ENCODE measurements at regions not wholly inside any gene's neighbourhood (a gene's known extent, or its start where the extent isn't known, plus 50 kb on each side); places are given as distances from the start of the nearest gene placed in this dataset.

DNA sequence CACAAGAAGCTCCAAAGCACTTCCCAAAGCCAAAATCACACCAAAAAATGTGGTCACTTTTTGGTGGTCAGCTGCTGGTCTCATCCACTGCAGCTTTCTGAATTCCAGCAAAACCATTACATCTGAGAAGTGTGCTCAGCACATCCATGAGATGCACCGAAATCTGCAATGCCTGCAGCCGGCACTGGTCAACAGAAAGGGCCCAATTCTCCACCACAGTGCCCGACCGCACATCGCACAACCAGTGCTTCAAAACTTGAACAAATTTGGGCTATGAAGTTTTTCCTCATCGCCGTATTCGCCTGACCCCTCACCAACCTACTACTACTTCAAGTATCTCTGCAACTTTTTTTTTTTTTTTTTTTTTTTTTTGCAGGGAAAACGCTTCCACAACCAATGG lies 89.9 kb upstream of the LUZP2 start:
- peaks cover 4% of the 10 kb centered on the region for H3K9me3 Mint-ChIP-seq (ENCODE audit: low read depth)
- no peak for DNase-seq (ENCODE audit: low spot score, unreplicated experiment)
- H3K27me3 Mint-ChIP-seq: no peaks in the 10 kb centered on the region
- H3K27ac Mint-ChIP-seq: no peak overlapping the region
- no peaks in the 10 kb centered on the region for H3K36me3 Mint-ChIP-seq (ENCODE audit: insufficient read depth)
- H3K4me1 Mint-ChIP-seq (ENCODE audit: low read depth): peaks cover 11% of the 10 kb centered on the region
- H3K4me3 Mint-ChIP-seq (ENCODE audit: low read depth): no peak overlapping the region
- no peak for TF ChIP-seq CTCF (IDR thresholded peaks at IDR 0.05; ENCODE audit: unreplicated experiment)

GRCh38 chr11:24407733-24408132 lies 89.1 kb upstream of the LUZP2 start:
- H3K27ac Mint-ChIP-seq: no peak overlapping the region
- H3K4me1 Mint-ChIP-seq (ENCODE audit: low read depth): peaks cover 11% of the 10 kb centered on the region
- H3K27me3 Mint-ChIP-seq: no peaks in the 10 kb centered on the region
- no peaks in the 10 kb centered on the region for H3K36me3 Mint-ChIP-seq (ENCODE audit: insufficient read depth)
- no peak for DNase-seq (ENCODE audit: low spot score, unreplicated experiment)
- H3K4me3 Mint-ChIP-seq (ENCODE audit: low read depth): no peak overlapping the region
- peaks cover 4% of the 10 kb centered on the region for H3K9me3 Mint-ChIP-seq (ENCODE audit: low read depth)
- no peak for TF ChIP-seq CTCF (IDR thresholded peaks at IDR 0.05; ENCODE audit: unreplicated experiment)

DNA sequence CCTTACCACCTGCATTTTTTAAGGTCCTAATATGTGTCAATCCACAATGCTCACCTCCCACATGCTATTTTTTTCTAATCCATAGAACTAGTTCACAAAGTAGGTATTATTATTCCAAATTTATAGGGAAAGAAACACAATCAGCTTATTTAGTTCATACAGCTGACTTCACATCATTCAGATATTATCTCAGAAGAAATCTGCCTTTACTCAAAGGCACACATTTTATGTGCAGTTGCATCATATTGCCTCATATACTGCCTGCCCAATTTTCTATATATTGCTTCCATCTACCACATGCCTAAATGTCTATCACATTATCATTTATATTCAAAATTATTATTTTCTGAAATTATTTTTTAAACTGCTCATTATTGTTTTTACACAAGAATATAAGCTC lies 88.7 kb upstream of the LUZP2 start:
- no peak for TF ChIP-seq CTCF (IDR thresholded peaks at IDR 0.05; ENCODE audit: unreplicated experiment)
- Mint-ChIP-seq H3K27ac (no peak overlapping the region), H3K4me3 (ENCODE audit: low read depth) (no peak overlapping the region), H3K9me3 (ENCODE audit: low read depth) (peaks cover 4% of the 10 kb centered on the region), H3K27me3 (no peaks in the 10 kb centered on the region), H3K4me1 (ENCODE audit: low read depth) (peaks cover 9% of the 10 kb centered on the region), H3K36me3 (ENCODE audit: insufficient read depth) (no peaks in the 10 kb centered on the region)
- no peak for DNase-seq (ENCODE audit: low spot score, unreplicated experiment)

GRCh38 chr11:24411791-24412190 lies 85.1 kb upstream of the LUZP2 start:
- TF ChIP-seq CTCF (IDR thresholded peaks at IDR 0.05; ENCODE audit: unreplicated experiment): no peak
- Mint-ChIP-seq H3K4me3 (ENCODE audit: low read depth) (no peak overlapping the region), H3K9me3 (ENCODE audit: low read depth) (peaks cover 3% of the 10 kb centered on the region), H3K36me3 (ENCODE audit: insufficient read depth) (peaks cover 2% of the 10 kb centered on the region), H3K27me3 (no peaks in the 10 kb centered on the region), H3K4me1 (ENCODE audit: low read depth) (no peaks in the 10 kb centered on the region), H3K27ac (no peak overlapping the region)
- no peak for DNase-seq (ENCODE audit: low spot score, unreplicated experiment)

GRCh38 chr11:24412722-24413121 lies 84.1 kb upstream of the LUZP2 start:
- H3K27me3 Mint-ChIP-seq: no peaks in the 10 kb centered on the region

More at GRCh38 chr11:24412722-24413121, 84.1 kb upstream of the LUZP2 start:
- Mint-ChIP-seq H3K4me3 (ENCODE audit: low read depth) (no peak overlapping the region), H3K9me3 (ENCODE audit: low read depth) (peaks cover 3% of the 10 kb centered on the region), H3K27ac (no peak overlapping the region), H3K36me3 (ENCODE audit: insufficient read depth) (peaks cover 2% of the 10 kb centered on the region), H3K4me1 (ENCODE audit: low read depth) (no peaks in the 10 kb centered on the region)
- no peak for DNase-seq (ENCODE audit: low spot score, unreplicated experiment)
- TF ChIP-seq CTCF (IDR thresholded peaks at IDR 0.05; ENCODE audit: unreplicated experiment): no peak

Data from progenitor cell of endocrine pancreas (in vitro differentiated cells).